HL-60/S4 (cell line): ENCODE measurements at regions not wholly inside any gene's neighbourhood (a gene's known extent, or its start where the extent isn't known, plus 50 kb on each side); places are given as distances from the start of the nearest gene placed in this dataset.

Source experiments
- in situ Hi-C: fragments of 300-500 bp; cut with MboI; formaldehyde crosslinking; loops from 2 replicates; pipeline ENCODE4 v1.14.3; 2022; ENCODE audit warnings: low sequenced_read_pairs

DNA sequence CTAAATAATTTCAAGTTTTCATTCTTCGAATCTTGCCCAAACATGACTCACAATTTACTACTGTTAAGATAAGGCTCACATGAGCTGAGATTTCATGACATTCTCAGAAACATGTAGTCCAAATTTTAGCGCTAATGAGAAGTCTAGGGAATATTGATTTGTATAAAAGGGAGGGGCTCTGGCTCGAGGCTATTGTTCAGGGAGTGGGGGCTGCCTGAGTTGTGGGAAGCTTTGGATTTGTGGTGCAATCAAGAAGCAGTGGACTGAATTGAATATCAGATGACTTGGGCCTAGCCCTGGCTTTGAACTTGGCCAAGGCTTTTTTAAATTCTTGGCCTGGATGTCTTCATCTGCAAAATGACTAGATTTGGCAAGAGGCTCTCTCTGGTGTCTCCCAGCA, 674.9 kb upstream of the FANCL start:
- in situ Hi-C loops: no loop called here

DNA sequence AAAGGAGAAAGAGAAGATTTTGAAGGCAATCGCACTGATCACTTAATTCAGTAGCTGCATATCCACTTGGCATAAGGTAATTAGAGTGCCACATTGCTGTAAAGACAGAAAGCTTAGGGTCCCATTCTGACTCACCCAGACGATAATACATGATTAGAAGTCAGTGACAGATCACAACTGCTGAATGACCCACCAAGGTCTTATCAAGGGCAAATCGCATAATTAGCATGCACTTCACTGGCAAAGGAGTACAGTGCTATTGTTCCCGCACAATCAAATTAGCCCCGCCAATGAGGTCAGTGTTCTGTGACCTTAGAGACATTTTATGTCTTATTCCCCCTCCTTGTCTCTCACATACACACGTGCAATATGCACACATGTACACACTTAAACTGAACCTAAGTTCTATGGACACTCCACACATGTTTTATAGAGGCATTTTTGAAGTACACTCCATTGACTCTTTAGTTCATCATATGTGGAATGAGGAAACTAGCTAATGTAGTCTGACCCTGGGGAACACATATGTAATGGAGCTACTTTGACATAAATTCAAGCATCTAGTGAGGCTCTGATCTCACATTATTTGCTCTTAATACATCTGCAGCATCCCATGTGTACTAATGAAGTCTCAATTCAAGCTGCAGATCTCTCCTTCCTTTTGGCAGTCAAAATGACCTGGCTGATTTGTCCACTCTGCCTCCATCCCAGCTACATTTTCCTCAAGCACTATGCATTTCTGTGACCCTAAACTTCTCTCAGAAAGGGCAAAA, 673.8 kb upstream of the FANCL start:
- in situ Hi-C loops: no loop called here

DNA sequence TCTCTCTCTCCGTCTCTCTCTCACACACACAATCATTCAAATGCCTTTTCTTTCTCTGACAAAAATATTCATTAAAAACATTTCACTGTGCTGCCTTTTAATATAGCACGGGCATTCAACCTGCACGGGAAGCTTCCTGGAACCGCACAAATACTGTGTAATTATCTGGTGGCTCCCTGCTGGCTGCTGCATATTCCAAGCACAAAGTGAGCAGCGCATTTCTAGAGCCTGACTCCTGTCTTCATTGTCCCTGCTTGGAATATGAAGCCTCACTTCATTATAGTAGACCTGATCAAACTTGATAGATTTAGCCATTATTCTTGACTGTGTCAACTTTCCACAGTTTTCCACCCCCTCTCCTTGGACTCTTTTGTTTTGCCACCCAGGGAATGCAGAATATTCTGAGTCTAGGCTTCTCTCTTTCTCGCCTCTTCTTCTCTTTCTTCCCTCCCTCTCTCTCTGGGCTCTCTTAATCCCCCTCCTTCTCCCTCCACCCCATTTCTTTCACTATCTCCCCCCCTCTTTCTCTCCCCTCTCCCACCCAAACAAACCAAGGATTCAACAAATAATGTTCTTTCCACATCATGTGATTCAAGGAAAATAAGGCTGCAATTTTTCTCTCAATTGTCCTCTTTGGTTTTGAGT, 672.1 kb upstream of the FANCL start:
- in situ Hi-C loops: no loop called here

DNA sequence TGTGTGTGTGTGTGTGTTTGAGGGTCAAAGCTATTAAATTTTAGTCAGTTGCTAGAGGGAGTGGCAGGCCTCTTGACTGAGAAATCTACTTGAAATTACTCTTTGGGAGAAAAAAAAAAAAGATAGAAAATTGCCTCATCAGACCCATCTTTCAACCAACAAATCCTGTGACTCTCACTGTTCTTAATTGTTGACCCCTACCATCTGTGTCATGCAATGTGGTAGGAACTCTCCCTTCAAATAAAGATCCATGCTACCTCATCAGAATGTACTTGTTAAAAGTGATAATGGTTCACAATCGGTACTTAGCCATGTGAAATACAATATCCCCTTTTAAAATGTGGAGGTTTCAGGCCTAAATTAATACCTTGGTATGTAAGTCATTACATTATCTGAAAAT, 670.8 kb upstream of the FANCL start:
- in situ Hi-C loops: no loop called here

DNA sequence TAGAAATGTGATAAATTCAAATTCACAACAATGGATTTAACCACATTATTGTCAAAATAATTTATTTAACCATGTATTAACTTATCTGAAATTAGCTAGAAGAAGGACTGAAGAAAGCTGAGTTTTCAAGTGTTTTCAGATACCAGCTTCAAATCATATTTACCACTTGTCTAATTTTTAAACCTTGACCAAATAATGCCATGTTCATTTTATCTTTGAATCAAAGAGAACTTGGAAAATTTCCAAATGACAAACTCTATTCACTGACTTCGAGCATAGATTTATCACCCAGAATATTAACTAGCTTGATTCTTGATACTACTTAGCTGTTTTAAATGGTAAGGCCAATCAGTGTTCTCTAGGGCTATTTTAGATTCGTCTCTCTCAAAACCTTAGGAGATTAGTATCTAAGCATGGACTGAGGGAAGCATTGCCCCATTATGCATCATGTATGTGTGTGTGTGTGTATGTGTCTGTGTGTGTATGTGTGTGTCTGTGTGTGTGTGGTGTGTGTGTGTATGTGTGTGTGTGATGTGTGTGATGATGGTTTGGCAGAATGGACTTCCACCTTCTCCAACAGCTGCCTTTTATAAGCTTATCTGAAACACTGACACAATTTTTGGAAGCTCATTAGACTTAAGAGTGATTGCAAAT, 667.5 kb upstream of the FANCL start:
- in situ Hi-C loops: no loop called here

DNA sequence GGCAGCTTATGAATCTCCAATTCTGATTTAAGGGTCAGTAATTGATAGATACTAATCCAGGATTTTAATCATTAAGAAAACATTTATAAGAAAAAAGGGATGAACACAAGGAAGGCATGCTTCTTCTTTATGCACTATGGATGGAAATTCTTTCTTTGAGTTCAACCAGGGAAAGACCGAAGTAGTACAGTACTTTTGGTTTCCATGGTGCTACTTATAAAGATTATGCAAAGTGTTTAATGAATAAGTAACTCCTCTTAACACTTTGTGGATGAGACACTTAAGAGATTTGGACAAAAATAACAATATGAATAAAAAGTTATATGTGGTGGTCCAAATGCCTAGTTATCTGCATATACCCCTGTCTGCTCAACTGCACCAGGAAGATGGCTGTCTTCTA, 666.5 kb upstream of the FANCL start:
- in situ Hi-C loops: no loop called here

DNA sequence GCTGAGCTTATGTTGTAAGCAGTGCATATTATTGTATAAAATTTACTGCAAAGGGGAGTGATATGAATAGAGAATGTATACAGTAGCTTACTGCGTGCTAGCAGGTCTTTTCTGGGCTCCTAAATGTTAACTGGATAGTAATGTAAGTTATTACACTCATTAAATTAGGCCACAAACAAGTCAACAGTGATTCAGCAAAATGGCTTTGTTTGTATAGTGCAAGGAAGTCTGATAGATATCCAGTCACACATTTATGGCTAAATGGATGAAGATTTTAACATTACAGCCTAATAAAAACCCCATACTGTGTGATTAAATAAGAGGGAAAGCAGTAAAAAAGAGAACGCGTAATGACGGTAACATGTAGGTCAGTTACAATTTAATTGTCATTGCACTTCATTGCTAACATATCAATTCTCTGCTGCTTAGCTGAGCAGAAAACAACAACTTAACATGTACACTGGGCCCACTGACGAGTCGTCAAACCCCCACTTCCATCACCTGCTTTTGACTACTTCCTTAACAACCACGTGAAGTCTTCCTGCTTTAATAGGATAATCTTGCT, 665.0 kb upstream of the FANCL start:
- in situ Hi-C loops: no loop called here

DNA sequence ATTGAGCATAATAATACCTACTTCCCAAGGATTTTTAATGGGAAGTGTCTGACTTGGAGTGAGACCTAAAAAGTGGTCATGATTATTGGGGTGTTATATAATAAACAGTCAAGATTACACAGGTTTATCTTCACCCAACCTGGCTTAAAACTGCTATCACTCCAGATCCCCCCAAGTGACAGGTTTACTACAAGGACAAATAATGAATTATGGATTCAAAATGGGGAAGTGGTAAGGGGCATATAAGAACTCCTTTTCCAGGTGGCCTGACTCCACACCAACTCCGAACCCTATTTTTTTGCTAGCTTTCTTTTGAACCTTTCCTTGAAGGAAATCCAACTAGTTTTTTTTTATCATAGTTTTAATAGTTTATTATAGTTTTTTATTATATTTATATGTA, 663.0 kb upstream of the FANCL start:
- in situ Hi-C loops: no loop called here

DNA sequence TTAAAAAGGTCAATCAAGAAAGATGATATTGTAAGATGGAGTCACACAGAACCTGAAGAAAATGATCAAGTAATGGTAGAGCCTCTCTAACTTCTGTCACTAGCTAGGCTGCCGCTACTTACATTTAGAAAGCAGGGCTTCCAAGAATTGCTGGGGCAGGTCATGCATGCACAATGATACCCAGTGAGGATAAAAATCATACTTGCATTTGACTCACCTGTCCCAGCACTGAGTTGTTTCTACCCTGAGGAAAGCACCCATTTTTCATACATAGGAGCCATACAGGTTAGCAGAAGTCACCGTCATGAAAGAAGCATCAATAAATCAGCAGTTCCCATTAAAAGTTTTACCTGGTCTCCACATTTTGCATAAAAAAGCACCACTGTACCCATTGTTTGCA, 662.3 kb upstream of the FANCL start:
- in situ Hi-C loops: no loop called here

DNA sequence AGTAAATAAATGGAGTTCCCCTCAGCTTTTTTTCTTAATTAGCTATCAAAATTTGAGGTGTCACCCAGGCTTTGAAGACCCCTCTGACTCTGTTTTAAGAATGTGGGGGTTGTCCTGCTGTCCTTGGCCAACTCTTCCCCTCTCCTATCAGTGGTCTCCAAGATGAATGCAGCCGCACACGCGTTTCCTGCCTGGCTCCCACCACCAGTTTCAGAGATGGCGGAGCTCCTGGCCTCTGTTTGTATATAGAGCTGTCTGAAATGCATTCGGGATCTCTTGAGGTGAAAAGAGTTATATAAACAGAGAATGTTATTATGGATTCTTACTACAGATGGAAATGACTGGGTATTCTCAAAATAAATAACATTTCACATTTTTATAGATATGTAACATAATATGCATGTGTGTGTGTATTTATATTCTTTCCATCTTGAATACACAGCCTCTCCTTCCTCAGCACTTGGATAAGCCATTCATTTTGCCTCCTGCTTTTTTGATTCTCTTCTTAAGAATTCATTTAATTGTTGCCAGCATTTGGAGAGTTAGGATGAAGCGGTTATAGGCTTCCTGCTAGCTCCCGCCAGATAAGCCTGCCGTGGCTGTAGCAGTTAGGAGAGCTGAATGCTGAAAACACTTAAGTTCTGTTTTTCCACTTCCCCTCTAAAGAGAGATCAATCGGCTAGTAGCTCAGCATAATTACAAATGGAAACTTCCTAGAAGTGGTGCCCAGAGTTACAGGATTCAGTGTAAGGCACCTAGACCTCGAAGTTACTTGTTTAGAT, 659.3 kb upstream of the FANCL start:
- in situ Hi-C loops: no loop called here

DNA sequence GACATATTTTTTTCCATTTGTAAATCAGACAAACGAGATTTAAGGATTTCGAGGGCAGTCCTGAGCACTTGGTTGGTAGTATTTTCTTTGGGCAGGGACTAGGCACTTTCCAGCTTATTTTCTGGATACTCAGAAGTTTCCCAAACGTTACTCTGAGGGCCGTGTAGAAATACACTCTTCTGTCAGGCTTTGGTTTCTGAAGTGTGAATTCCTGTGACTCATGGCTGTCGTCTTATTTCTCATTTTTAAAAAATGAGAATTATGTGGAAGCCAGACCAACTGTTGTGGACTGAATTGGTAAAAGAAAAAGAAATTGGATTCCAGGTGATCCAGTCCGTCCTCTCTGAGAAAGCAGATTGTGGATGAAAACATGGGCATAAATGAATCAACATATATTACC, 658.6 kb upstream of the FANCL start:
- in situ Hi-C loops: no loop called here

DNA sequence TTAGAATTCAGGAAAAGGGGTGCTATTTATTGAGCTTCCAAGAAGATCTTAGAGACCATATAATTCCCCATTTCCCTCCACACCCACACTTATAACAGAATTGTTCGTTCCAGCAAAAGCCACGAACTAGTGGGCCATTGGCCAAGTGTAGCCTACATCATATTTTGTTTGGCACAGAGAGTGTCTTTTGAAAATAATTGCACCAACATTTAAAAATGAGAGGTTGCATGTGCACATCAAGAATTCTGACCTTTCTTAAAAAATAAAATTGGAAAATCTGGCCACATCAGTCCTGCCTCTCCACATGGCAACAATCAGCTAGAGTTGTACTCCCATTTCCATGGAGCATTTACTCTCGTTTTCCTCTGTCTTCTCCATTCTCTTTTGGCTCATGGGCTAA, 655.5 kb upstream of the FANCL start:
- in situ Hi-C loops: no loop called here

DNA sequence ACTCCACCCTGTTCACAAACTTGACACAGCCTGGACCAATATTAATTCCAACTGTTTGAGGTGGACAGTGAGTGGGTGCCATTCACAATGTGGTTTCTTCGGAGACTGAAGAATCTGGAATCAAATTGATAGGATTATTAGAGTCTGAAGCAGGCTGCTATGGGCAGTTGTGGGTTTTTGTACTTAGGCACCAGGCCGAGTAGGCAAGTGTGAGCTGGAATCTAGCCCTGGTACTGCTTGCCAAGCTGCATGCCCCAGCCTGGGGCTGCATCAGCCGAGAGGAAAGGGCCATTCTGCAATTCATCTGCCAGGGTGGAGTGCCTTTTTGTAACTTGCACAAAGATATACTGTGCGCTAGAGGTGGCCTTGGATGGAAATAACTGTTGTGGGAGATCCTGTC, 654.7 kb upstream of the FANCL start:
- in situ Hi-C loops: no loop called here

DNA sequence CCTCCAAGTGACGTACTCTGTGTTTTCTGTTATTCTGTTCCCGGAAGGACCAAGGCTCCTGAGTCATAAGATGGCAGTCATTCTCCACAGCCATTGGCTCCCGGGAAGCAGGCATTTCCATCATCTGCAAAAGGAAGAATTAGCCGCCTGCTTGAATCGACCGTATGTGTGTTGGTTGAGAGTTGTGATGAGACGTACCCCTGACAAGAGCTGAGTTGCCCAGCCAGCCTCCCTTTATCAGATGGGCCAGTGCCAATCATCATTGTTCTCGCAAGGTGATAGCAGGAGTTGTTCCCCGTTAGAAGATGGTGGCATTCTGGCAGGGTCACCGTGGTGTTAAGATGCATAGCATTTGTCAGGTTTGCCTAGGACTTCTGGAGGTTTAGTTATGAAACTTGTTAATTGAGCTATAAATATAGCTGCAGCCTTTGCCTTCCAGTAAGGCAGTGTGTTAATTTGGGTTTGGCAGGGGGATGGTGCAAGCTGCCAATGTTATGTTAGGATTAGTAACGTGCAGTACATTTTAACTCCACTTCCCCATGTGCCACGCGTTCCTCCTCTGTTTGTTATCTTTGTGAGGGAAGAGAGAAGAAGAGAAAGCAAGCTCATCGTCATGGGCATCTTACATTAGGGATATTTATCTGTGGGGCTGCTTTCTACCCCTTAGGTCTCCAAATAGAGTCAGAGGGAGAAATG, 652.7 kb upstream of the FANCL start:
- in situ Hi-C loops: no loop called here

DNA sequence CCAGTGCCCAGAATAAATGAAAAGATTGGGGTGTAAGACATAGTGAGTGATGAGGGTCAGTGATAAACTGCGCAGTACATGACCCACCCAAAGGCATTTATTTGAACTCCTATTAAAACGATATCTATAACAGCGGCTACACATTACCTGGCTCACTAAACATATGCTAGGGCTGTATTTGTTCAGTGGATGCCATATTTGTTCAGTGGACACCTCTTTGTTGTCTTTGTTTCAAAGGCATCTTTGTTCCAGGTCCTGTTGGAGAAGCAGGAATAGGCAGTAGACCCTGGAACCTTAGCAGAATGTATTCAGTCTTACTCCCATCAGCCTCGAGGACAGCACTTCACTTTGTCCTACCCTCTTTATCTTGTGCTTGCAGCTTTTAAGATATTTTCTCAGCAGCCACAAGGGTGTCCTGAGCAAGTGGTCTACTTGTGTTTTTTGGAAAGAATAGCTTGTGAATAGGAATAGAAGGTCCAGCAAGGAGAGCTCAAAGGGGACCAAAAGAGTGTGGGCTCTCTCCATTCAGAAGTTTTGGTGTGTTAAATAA, 650.8 kb upstream of the FANCL start:
- in situ Hi-C loops: no loop called here

DNA sequence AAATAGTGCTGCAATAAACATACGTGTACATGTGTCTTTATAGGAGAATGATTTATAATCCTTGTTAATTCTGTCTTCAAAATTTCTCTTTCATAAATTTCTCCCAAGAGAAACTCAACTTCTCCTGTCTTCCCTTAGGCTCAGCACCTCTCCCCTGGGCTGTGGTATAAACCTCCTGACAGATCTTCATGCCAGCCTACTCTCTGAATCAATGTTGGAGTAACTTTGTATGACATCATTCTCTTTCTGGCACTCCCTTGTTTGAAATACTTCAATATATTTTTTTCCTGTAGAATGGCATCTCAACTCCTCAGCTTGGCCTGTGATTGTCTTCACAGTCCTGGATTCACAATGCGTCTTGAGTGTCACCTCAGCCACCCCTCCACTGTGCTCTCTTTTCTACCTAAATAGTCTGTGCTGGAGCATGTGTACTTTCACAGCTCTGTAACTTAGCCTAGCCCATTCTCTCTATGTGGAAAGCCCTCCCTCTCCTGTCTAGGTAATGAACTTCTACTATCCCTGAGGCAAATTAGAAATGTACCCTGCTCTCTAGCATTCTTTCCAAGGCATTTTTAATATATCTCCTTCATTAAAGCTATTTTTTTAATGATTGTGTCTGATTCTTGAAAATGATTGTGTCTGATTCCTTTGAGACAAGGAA, 649.9 kb upstream of the FANCL start:
- in situ Hi-C loops: no loop called here

DNA sequence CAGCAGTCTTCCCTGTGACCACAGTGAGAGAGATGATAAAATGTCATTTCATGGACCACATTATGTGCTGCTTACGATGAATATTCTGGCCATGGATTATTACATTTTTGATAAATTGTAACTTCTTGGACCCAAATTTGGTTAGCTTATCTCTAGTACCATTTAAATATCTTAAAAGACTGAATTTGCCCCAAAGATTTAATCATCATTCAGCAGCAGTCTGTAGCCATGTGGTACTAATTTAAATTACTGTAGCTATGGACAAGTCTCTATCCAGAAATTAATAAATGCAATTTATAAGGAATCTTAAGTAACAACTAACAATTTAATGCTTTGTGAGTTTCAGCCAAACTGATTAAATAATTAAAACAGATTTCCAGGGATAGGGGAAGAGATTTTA, 644.9 kb upstream of the FANCL start:
- in situ Hi-C loops: no loop called here

DNA sequence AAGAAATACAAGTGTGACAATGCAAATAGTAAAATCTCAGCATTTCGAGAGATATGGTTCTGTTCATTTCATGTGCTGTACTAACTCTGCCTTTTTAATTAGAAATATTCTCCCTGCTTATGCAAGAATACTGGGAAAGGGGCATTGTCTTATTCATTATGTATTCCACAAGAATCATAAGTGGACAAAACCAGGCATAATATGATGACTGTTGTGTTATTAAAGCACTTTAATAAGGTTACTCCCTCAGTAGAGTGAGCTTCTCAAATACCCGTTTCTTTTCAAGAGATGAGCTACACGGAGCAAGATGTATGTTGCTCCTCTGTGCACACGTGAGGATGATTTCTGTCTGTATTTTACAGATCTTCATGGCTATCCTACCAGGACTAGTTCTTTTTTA, 638.7 kb upstream of the FANCL start:
- in situ Hi-C loops: no loop called here

DNA sequence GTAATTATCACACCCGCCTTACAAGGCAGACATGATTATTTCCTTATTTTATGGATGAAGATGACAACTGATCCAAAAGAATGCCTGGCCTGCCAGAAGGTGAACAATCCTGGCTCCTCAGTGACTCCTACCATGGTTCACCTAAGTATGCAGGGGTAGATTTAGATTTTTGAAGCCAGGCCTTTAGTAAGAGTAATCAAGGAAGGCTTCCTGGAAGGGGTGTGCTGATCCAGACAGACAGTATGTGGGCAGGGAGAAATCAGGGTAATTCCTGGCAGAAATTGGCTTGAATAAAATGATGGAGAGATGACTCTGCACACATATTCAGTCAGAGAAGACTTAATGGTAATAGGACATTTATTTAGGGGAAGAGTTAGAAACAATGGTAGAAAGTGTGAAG, 637.7 kb upstream of the FANCL start:
- in situ Hi-C loops: no loop called here

DNA sequence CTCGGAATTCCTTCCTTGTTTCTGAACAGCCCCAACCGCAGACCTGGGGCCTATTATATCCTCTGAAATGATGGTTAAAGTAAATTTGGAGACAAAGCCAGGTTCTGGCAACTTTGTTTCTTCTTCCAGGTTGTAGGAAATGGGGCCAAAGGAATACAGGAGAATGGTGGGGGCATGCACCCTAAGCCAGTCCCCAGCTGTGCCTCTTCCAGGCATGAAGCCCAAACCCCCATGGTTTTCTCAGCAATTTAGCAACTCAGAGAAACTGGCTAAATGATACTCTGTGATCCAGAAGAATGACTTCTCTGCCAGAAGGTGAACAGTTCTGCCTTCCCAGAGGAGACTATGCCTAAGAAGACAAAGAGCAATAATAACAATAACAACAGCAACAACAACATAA, 635.0 kb upstream of the FANCL start:
- in situ Hi-C loops: no loop called here
